ENCODE measurements at regions not wholly inside any gene's neighbourhood (a gene's known extent, or its start where the extent isn't known, plus 50 kb on each side); places are given as distances from the start of the nearest gene placed in this dataset.
"Not testable (repeated sequence)": the region's sequence is repeated elsewhere in the genome, so short reads cannot be mapped to it uniquely, and the experiment has no call there.

DNA sequence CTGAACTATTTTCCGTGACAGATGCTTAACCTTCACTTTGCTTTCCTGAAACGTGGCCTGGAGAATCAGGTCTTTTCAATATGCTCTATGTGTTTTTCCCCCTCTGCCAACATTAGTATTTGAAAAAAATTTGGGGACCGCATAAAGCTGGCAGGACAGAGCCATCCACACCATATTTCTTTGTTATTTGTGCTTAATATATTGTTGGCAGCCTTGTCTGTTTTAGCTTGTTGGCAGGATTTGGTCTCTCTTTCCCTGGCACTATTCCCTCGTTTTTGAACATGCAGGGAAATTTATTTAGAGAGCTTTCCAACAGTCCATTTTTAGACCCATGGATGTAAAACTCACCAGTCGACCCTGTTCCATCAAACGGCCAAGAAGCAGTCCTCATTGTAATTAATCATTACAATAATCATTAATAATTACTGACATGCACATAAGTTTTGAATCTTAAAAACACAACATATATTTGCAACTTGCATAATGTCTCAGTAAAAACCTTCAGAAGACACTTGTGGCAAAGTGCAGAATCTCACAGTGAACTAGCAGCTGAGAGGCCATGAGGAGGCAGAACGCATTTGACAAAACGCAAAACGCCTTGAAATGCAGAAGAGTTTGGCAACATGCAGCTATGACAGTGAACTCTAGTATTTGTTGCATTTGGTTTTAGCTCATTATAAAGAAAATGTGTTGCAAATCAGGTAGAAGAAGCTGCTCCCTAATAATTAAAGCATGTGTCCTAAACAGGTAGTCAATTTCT lies 514.2 kb downstream of the C6orf118 start:
- no peak for DNase-seq
- intact Hi-C loops (cut with DNase I), result no loop called here
- no peak for ATAC-seq (ENCODE audit: poor library complexity)

DNA sequence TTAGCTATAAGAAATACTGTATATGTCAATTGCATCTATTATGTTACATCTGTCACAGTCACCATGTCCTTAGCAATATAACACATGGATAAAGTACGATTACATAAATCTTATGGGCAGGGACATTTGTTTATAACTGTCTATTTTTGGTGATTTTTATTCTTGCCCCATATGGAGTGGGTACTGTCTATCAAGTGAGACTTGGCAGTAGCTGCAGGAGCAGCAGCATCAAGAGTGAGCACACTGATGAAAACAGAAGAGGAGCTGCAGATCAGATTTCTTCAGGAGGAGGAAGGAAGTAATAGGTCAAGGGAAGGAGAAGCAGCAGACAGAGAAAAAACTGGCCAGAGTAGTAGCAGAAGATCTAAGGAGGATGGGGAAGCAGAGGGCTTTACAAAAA lies 516.7 kb downstream of the C6orf118 start:
- intact Hi-C loops (cut with DNase I), result no loop called here
- no peak for ATAC-seq (ENCODE audit: poor library complexity)
- DNase-seq, result no peak

DNA sequence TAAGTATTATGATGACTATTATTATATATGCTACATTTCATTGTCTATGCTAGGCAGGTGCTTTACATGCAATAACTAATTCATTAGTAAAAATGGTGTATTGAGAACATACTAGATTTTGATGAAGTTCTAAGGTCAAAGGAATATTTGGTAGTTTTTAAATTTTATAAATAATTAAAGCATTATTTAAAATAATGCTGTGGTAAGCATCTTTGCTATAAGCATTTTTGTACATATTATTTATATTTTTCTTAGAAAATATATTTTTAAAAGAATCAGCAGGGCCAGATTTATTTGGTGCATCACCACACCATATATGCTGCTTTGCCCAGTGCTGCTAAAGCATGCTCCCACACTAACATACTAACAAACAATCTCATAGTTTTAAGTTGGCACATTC lies 517.9 kb downstream of the C6orf118 start:
- intact Hi-C loops (cut with DNase I), result no loop called here
- ATAC-seq (ENCODE audit: poor library complexity), result no peak
- no peak for DNase-seq

DNA sequence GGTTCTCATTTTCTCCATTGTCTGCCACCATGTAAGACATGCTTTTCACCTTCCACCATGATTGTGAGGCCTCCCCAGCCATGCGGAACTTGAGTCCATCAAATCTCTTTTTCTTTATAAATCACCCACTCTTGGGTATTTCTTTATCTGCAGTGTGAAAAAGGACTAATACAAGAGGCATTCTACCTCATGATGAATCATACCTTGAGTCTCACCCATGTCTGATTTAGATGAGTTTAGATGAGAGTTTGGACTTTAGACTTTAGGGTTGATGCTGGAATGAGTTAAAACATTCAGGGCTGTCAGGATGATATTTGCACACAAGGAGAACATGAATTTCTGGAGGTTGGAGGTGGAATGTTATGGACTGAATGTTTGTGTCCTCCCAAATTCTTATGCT lies 545.6 kb downstream of the C6orf118 start:
- DNase-seq (no peak), ATAC-seq (ENCODE audit: poor library complexity) (no peak)
- intact Hi-C loops (cut with DNase I), result no loop called here

DNA sequence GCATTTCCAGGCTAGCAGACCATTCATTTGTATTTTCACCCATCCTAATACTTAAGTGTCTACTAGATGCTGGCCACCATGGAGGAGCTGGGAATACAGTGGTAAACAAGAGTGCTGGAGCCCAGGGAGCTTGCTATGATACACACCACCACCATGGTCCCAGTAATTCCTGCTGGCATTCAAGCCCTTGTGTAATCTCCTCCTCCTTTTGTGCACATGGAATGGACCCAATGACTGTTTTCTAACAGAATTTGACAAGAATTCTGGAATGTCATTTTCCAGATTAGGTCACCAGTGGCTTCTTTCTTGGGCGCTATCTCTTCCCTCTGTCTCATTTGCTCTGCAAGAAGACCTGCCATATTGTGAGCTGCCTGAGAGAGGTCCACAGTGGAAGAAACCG lies 552.0 kb downstream of the C6orf118 start:
- ATAC-seq (ENCODE audit: poor library complexity) (no peak), DNase-seq (no peak)
- intact Hi-C loops (cut with DNase I), result no loop called here

DNA sequence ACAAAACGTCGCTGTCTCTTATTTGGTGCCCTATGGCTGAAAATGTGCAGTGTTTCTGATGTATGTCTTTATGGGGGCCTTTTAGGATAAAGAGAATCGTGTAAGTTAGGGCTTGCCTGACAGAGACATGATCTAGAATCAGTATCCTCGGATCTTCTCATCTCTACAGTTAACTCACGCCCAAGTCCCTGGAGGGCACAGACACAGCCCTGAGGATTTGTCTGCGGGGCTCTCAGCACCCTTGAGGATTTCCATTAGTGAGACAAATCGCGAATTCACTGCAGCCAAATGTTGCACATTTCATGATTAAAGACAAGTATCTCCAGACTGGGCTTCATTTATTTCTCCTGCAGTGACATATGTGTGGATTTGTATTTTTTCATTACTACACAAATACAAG lies 552.7 kb downstream of the C6orf118 start:
- ATAC-seq (ENCODE audit: poor library complexity), result no peak

DNA sequence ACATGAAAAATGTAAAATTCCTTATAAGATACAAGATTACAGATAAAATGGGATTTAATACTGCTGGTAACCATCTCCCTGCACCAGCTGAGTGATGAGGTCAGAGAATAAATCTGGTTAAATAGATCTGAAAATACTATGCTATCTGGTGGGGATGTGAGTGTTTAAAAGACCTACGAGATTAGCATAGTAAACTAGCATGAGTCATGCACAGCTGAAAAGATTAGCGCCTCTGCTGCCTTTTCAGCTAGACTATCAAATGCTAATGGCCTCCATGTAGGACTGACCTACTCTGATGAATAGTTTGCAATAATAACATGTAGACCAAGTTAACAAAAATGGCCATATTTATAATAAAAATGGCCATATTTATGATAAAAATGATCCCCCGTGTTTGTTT lies 553.3 kb downstream of the C6orf118 start:
- DNase-seq (no peak), ATAC-seq (ENCODE audit: poor library complexity) (no peak)
- intact Hi-C loops (cut with DNase I), result no loop called here

More for the DNA sequence above, 552.7 kb downstream of the C6orf118 start:
- intact Hi-C loops (cut with DNase I), result no loop called here
- DNase-seq, result no peak

DNA sequence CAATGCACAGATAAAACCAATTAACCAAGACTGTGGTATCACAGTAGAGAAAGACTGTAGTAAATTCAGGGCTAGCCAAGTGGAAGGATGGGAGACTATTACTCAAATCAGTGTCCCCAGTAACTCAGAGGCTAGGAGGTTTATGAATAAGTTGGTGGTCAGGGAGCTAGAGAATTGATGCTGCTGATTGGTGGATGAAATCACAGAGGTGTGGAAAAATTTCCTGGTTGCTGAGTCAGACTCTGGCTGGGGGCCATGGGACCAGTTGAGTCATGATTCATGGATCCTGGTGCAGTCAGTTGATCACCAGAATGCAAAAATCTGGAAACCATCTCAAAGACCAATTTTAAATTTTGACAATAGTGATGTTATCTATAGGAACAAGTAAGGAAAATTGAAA lies 555.9 kb downstream of the C6orf118 start:
- intact Hi-C loops (cut with DNase I), result no loop called here
- DNase-seq (no peak), ATAC-seq (ENCODE audit: poor library complexity) (no peak)

DNA sequence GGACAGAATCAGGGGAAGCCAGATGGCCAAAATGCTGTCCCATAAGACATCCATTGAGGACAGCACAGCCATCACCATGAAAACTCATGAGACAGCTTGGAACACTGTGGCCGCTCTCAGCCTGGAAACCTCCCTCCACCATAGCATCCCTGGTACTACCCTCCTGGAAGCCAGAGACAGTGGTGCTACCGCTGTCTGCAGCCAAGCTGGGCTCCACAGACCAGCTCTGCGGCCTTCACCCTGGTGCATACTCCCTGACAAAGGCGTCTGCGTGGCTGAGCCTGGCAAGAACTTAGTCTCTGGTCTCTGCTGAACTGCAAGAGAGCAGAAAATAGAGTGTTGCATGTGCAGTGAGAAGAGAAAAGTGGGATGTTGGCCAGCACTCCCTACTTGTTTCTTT lies 558.0 kb downstream of the C6orf118 start:
- no peak for DNase-seq
- intact Hi-C loops (cut with DNase I), result no loop called here
- no peak for ATAC-seq (ENCODE audit: poor library complexity)

DNA sequence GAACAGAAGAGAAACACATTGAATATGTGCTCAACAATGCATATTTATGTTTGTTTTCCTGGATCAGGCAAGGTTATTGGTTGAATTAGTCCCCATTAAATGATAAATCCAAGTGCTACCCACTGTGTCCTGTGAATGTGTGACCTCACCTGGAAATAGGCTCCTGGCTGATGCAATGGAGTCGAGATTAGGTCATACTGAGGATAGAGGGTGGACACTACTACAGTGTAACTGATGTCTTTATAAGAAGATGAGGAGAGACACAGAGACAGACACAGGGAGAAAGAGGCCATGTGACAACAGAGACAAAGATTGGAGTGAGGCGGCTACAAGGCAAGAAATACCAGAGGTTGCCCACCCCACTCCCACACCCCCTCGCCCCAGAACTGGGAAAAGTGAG lies 559.3 kb downstream of the C6orf118 start:
- intact Hi-C loops (cut with DNase I), result no loop called here
- DNase-seq (no peak), ATAC-seq (ENCODE audit: poor library complexity) (no peak)

DNA sequence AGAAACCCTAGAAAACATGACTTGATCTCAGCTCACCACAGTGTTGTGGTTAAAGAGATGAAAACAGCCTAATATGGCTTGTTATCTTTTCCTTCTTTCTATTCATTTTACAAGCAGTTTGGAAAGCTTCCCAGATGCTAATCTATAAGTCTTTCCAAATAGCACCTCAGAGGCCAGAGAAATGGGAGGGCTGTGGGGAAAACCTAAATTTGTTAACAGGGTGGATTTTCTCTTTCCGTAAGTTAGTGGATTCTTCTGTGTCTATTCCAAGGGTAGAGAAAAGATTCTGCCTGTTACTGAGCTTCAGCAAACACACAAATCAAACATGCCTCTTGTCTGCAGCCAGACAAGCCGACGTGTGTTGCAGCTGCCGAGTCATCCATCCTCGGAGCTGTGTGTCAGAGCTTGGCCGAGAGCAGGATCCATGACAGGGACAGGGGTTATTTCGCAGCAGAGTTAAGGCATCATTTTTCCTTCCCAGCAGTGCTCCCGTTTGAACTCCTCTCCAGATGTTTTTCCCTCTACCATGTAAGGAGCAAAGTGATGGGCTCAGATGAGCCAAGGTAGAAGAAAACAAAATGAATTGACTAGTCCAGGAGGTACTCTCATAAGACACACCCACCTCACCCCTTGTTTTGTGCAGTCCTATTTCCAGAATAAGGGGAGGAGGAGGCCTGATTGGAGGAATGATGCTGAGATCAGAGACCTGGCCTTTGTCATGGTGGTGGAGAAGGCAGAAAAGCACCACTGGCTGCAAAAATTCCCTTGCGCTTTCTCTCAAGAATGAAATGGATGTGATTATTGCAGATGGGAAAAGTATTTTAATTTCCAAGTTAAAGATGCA lies 560.0 kb downstream of the C6orf118 start:
- ATAC-seq (ENCODE audit: poor library complexity), result peak; percentile 12
- intact Hi-C loops (cut with DNase I), result no loop called here
- no peak for DNase-seq

DNA sequence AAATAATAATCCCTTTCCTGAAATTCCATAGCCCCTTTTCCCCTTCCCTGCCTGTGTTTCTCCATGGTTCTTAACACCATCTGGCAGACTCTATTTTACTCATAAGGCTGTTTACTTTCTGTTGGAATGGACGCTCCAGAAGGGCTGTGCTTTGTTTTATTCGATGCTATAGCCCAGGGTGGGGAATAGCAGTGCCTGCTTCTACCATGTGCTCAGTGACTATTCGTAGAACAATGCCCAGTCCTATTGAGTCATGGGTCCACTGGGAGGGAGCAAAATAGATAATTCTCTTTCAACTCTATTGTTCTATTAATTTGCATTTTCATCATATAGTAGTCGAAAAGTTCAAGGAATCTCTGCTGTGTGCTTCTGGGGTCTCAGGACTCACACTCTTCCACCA lies 565.1 kb downstream of the C6orf118 start:
- intact Hi-C loops (cut with DNase I), result no loop called here
- DNase-seq (no peak), ATAC-seq (ENCODE audit: poor library complexity) (no peak)

DNA sequence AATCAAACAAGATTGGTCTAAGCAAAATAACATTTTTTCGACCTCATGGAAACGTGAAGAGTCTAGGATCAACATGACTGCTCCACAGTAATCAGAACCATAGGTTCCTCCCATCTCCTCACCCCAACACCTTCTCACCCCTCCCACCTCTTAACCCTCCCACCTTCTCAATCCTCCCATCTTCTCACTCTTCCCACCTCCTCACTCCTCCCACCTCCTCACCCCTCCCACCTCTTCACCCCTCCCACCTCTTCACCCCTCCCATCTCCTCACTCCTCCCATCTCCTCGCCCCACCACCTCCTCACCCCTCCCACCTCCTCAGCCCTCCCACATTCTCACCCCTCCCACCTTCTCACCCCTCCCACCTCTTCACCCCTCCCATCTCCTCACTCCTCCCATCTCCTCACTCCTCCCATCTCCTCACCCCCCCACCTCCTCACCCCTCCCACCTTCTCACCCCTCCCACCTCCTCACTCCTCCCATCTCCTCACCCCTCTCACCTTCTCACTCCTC lies 567.4 kb downstream of the C6orf118 start:
- DNase-seq (no peak), ATAC-seq (ENCODE audit: poor library complexity) (no peak)

DNA sequence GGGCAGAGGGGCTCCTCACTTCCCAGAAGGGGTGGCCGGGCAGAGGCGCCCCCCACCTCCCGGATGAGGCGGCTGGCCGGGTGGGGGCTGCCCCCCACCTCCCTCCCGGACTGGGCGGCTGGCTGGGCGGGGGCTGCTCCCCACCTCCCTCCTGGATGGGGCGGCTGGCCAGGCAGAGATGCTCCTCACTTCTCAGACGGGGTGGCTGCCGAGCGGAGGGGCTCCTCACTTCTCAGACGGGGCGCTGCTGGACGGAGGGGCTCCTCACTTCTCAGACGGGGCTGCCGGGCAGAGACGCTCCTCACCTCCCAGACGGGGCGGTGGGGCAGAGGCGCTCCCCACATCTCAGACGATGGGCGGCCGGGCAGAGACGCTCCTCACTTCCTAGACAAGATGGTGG lies 573.3 kb downstream of the C6orf118 start:
- not testable (repeated sequence) for ATAC-seq (ENCODE audit: poor library complexity)

More for the DNA sequence above, 567.4 kb downstream of the C6orf118 start:
- intact Hi-C loops (cut with DNase I), result no loop called here

DNA sequence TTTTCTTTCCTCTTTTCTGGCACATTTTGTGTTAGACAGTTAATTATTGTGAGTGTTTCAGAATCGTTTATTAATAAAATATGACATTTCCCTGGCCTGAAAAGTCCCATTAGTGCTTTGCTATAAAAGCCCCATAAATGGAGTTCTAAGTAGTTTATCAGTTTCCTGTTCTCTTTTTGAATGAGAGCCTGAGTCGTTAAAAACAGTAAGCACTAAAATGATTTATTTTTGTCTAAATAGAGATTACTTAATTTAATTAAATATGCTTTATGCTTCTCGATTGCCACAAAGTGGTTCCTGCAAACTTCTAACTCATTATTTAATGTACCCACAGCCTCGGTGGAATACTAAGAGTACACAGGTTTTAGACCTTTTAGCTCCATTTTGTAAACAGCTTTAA lies 577.9 kb downstream of the C6orf118 start:
- DNase-seq (no peak), ATAC-seq (ENCODE audit: poor library complexity) (no peak)
- intact Hi-C loops (cut with DNase I), result no loop called here

More for the DNA sequence above, 573.3 kb downstream of the C6orf118 start:
- DNase-seq; intact Hi-C loops (cut with DNase I): not testable (repeated sequence)

DNA sequence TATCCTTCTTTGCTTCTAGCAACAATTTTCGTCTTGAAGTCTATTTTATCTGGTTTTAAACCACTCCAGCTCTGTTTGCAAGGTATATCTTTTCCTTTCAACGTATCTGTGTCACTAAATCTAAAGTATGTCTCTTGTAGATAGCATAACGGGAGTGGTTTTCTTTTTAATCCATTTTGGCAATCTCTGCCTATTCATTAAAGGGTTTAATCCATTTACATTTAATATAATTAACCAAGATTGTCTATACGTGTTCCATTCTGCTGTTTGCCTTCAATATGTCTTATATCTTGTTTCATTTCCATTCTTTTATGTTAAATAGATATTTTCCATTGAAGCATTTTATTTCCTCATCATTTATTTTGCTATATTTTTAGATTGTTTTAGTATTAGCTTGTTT lies 587.9 kb downstream of the C6orf118 start:
- ATAC-seq (ENCODE audit: poor library complexity), result no peak
- intact Hi-C loops (cut with DNase I), result no loop called here
- no peak for DNase-seq

DNA sequence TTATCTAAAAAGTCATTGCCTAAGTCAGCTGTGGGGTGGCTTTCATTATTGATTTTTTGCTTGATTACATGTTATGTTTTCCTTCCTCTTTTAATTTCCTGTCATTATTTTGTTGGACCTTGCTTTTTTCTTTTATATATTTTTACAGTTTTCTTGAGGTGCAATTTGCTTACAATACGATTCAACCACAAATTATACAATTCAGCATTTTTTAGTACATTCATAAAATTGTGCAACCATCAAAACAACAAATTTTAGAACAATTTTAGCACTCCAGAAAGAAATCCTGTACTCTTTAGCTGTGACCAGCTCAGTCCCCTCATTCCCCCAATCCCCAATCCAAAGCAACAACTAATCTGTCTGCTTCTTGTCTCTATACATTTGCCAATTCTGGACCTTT lies 608.9 kb downstream of the C6orf118 start:
- intact Hi-C loops (cut with DNase I), result no loop called here
- DNase-seq, result no peak
- no peak for ATAC-seq (ENCODE audit: poor library complexity)

DNA sequence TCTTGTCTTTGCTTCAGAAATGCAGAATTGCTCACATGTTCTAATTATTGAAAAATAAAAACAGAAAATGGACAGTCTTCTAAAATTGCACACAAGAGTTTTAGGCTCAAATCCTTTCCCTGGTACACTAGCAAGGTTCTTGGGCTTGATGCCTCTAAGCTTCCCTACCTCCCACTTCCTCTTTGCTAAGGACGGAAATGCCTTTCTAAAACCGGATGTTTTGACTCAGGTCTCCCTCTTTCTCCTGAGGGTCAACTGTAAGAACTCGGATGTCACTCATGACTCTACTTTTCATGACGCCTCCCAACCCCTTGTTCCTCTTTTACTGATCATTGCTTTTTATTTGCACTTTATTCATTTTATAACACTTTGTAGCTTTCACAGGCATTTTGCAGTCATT lies 613.5 kb downstream of the C6orf118 start:
- intact Hi-C loops (cut with DNase I), result no loop called here
- DNase-seq (no peak), ATAC-seq (ENCODE audit: poor library complexity) (no peak)

DNA sequence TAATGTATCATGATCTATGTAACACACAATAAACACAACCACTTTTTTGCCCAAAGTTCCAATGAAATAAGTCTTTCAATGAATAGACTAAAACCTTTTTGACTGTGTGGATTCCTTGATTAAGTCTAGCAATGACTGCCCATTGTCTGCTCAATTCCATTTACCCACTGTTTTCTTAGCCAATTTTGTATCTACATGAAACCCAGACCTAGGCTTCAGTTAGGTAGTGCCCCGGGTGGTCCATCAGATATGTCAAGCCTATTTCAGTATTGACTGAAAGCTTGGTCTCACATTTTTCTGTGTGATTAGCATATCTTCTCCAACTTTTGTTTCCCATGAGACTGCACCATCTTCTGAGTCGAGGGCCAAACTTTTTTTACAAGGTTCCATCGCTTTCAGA lies 615.0 kb downstream of the C6orf118 start:
- intact Hi-C loops (cut with DNase I), result no loop called here
- no peak for ATAC-seq (ENCODE audit: poor library complexity)
- no peak for DNase-seq

DNA sequence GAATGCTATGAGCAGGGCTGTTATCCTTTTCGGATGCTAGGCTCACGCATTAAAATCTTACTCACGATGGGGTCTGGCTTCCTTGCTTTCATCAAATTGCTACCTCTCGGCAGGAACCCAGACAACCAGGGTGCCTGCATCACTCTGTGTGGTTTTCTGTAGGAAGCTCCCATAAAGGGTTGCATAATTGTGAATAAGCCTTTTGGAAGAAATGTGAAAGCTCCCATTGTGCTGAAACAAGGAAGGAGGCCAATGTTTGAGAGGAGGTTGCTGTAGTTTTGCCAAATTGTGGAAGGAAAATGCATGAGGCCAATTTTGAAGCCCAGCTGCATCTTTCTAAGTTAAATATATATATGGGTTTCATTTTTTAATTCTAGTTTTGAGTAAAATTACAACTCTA lies 615.5 kb downstream of the C6orf118 start:
- DNase-seq (peak; percentile 37), ATAC-seq (ENCODE audit: poor library complexity) (peak; percentile 74)
- intact Hi-C loops (cut with DNase I), result no loop called here
